Upper lobe of left lung (tissue), 6 donors: ENCODE measurements at regions not wholly inside any gene's neighbourhood (a gene's known extent, or its start where the extent isn't known, plus 50 kb on each side); places are given as distances from the start of the nearest gene placed in this dataset.
"Not testable (repeated sequence)": the region's sequence is repeated elsewhere in the genome, so short reads cannot be mapped to it uniquely, and the experiment has no call there.

Experiments used
- ATAC-seq, 2 donors: fragments of 200-7000 bp; cut with Tn5 transposase; one replicate each; pipeline ENCODE4 v1.9.1; 2022; ENCODE audit warnings: mild to moderate bottlenecking in 2 of 2, moderate library complexity in 2 of 2; ENCODE audit not compliant: low FRiP score in 2 of 2
- DNase-seq, 2 donors: peaks; one replicate each; pipeline ENCODE4 v3.0.0-alpha.2; 2019 to 2020
- H3K27ac ChIP-seq, 4 donors: fragments of 200-600 bp; sonication (generic); one replicate each; pipeline ENCODE4 v1.5.1; 2016 to 2019
- H3K27me3 ChIP-seq, 4 donors: fragments of 200-600 bp; sonication (generic); one replicate each; pipeline ENCODE4 v1.5.1; 2017 to 2019
- H3K36me3 ChIP-seq, 4 donors: fragments of 200-600 bp; sonication (generic); one replicate each; pipeline ENCODE4 v1.5.1; 2016 to 2019
- H3K4me1 ChIP-seq, 4 donors: fragments of 200-600 bp; sonication (generic); one replicate each; pipeline ENCODE4 v1.5.1; 2018 to 2019
- H3K4me3 ChIP-seq, 4 donors: fragments of 200-600 bp; sonication (generic); one replicate each; pipeline ENCODE4 v1.5.1; 2017 to 2019; ENCODE audit warnings: mild to moderate bottlenecking in 2 of 4, moderate library complexity in 1 of 4
- H3K9me3 ChIP-seq, 4 donors: fragments of 200-600 bp; sonication (generic); one replicate each; pipeline ENCODE4 v1.5.1; 2018 to 2019
- EP300 ChIP-seq, 4 donors: sonication (generic); formaldehyde crosslinking; IDR thresholded peaks; one replicate each; pipeline ENCODE4 v1.5.1; 2017; ENCODE audit warnings: antibody characterized with exemption in 4 of 4, control low read depth in 2 of 4
- POLR2A ChIP-seq, 4 donors: fragments of 450-650 bp; IDR thresholded peaks; one replicate each; pipeline ENCODE4 v1.5.1; 2016 to 2017; ENCODE audit warnings: antibody characterized with exemption in 4 of 4, mild to moderate bottlenecking in 2 of 4
- POLR2AphosphoS5 ChIP-seq, 2 donors: sonication (generic); formaldehyde crosslinking; IDR thresholded peaks; one replicate each; pipeline ENCODE4 v1.5.1; 2017; ENCODE audit warnings: antibody characterized with exemption in 2 of 2
- WGBS, 2 donors: methylation state at CpG; one replicate each; pipeline ENCODE4 v1.1.5; 2017 to 2018; 5-methylcytosine and 5-hydroxymethylcytosine counted together
- TF ChIP-seq, protein P1 (sequence below), 6 experiments: fragments of 450-650 bp in 4 of 6; fragments of 200-600 bp in 2 of 6; sonication (generic) in 2 of 6; IDR thresholded peaks; one replicate each; pipeline ENCODE4 v1.5.1; 2016 to 2019; ENCODE audit warnings: antibody characterized with exemption in 6 of 6
- donor health status: DM: no; HTN: no; CAD: no; lungs with moderate emphysema.
- donor health status: DM: no; HTN: yes; CAD: no; lungs with severe emphysema.

DNA sequence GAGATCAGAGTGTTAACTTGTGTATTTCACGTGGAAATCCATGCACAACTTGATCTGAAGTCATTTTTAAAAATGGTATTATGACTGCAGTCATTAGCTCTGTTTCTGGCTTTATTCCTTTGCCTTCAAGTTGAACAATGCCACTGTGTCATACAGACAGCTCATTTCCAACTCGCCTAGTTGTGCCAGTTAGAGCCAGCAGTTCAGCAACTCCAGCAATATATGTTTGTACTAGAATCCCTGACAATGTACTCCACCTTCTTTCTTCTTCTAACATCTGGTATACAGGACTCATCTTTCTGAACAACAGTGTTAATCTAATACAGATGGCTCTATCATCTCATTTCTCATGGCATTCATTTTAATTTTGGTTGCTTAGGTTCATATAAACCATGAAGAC, 418.3 kb upstream of the POU3F2 start:
- ATAC-seq: no peak
- DNase-seq: no peak
- Histone ChIP-seq H3K4me1 (no peaks in the 10 kb centered on the region), H3K36me3 (no peaks in the 10 kb centered on the region), H3K9me3 (peaks cover 0 to 5% (median 0%) of the 10 kb centered on the region in 4 donors), H3K4me3 (no peak overlapping the region), H3K27me3 (no peaks in the 10 kb centered on the region), H3K27ac (no peak overlapping the region)
- TF ChIP-seq, protein P1, sequence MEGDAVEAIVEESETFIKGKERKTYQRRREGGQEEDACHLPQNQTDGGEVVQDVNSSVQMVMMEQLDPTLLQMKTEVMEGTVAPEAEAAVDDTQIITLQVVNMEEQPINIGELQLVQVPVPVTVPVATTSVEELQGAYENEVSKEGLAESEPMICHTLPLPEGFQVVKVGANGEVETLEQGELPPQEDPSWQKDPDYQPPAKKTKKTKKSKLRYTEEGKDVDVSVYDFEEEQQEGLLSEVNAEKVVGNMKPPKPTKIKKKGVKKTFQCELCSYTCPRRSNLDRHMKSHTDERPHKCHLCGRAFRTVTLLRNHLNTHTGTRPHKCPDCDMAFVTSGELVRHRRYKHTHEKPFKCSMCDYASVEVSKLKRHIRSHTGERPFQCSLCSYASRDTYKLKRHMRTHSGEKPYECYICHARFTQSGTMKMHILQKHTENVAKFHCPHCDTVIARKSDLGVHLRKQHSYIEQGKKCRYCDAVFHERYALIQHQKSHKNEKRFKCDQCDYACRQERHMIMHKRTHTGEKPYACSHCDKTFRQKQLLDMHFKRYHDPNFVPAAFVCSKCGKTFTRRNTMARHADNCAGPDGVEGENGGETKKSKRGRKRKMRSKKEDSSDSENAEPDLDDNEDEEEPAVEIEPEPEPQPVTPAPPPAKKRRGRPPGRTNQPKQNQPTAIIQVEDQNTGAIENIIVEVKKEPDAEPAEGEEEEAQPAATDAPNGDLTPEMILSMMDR (IDR thresholded peaks at IDR 0.05): no peak
- TF ChIP-seq POLR2AphosphoS5 (IDR thresholded peaks at IDR 0.05) (no peak), POLR2A (IDR thresholded peaks at IDR 0.05) (no peak), EP300 (IDR thresholded peaks at IDR 0.05) (no peak)
- WGBS, 2 donors: 74 to 77% methylated on average over 2 of the region's 2 CpGs

DNA sequence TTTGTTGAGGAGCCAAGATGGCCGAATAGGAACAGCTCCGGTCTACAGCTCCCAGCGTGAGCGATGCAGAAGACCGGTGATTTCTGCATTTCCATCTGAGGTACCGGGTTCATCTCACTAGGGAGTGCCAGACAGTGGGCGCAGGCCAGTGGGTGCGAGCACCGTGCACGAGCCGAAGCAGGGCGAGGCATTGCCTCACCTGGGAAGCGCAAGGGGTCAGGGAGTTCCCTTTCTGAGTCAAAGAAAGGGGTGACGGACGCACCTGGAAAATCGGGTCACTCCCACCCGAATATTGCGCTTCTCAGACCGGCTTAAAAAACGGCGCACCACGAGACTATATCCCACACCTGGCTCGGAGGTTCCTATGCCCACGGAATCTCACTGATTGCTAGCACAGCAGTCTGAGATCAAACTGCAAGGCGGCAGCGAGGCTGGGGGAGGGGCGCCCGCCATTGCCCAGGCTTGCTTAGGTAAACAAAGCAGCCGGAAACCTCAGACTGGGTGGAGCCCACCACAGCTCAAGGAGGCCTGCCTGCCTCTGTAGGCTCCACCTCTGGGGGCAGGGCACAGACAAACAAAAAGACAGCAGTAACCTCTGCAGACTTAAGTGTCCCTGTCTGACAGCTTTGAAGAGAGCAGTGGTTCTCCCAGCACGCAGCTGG, 417.7 kb upstream of the POU3F2 start:
- WGBS, 2 donors: 84 to 85% methylated on average over 16 to 26 of the region's 30 CpGs
- not testable (repeated sequence) for H3K4me3 ChIP-seq, H3K27me3 ChIP-seq, H3K4me1 ChIP-seq, H3K36me3 ChIP-seq, H3K27ac ChIP-seq, ATAC-seq, H3K9me3 ChIP-seq
- DNase-seq: peak in 1 of 2 donors; percentile 28

DNA sequence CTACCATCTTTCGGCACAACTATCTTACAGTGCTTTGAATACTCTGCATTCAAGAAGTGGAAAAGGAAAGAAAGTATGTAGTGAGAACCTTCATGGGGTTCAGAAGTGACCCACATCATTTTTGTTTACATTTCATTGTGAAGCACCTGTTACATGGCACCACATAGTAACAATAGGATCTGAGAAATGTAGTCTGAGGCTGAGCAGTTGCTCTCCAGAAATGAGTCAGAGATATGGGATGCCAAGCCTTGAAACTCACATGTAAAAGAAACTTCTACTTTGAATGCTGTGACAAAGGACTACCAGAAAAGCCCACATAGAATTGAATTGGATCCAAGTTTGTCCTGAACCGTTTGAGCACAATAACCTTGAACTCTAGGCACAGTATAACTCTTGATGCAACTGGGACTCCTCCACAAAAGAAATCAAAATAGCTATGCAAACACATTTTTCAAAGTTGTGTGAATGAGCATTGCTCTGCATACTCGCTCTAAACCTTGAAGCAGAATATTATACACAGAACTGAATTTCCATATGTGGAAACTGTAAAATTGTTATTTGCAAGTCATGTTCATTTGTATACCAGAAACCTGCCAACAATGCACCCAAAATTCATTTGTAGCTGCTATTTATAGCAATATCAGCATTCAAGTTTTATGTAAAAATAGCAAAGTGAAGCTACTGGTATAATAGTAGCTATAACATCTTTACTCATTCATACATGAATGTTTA, 400.9 kb upstream of the POU3F2 start:
- no peaks in the 10 kb centered on the region for H3K36me3 ChIP-seq
- H3K4me1 ChIP-seq: no peaks in the 10 kb centered on the region
- TF ChIP-seq POLR2A (IDR thresholded peaks at IDR 0.05) (no peak), EP300 (IDR thresholded peaks at IDR 0.05) (no peak)
- TF ChIP-seq, protein P1 (IDR thresholded peaks at IDR 0.05): no peak
- no peaks in the 10 kb centered on the region for H3K27me3 ChIP-seq
- H3K27ac ChIP-seq: no peak overlapping the region
- DNase-seq (no peak), ATAC-seq (no peak)
- no peak overlapping the region for H3K4me3 ChIP-seq
- H3K9me3 ChIP-seq: no peaks in the 10 kb centered on the region
- 78 to 83% methylated on average over 3 of the region's 3 CpGs for WGBS, 2 donors

DNA sequence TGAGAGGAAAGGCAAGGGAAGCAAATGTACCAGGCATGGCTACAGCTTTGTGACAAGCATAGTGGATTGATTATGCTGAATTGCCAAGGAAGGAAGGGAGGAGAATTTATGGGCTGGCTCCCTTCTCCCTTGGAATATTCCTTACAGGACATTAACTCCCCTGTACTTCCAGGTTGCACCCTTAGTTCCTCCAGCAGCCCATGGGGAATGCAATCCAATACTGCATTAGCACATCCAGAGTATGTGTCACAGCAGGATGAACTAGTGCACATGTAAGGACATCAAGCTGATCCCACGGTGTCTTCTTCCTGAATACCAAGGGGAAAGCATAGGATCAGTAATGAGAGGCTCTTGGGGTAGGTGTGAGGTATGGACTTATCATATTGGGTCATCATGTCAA, 390.7 kb upstream of the POU3F2 start:
- DNase-seq: no peak
- ATAC-seq: no peak
- TF ChIP-seq EP300 (IDR thresholded peaks at IDR 0.05) (no peak), POLR2A (IDR thresholded peaks at IDR 0.05) (no peak), POLR2AphosphoS5 (IDR thresholded peaks at IDR 0.05) (no peak)
- TF ChIP-seq, protein P1 (IDR thresholded peaks at IDR 0.05): no peak
- 56 to 67% methylated on average over 1 of the region's 1 CpG for WGBS, 2 donors
- Histone ChIP-seq H3K4me3 (no peak overlapping the region), H3K9me3 (no peaks in the 10 kb centered on the region), H3K27ac (no peak overlapping the region), H3K36me3 (no peaks in the 10 kb centered on the region), H3K4me1 (no peaks in the 10 kb centered on the region), H3K27me3 (no peaks in the 10 kb centered on the region)

DNA sequence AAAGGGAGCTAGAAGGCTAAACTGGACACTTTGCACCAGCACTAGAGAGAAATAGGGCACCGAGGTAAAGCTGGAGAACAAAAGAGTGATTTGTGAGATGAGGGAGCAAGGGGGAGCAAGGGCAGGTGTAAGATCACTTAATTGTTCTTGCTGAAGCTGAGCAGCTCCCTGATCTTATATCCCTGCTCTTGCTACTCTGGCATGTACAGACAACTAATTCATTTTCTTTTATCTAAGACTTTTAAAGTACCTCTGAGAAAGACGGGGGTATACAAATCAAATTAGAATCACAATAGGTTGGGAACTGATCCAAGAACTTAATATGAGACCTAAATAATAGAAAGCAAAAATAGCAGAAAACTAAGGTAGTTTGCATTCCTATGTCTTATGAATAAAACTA, 381.7 kb upstream of the POU3F2 start:
- Histone ChIP-seq H3K36me3 (no peaks in the 10 kb centered on the region), H3K27ac (no peak overlapping the region), H3K4me1 (no peaks in the 10 kb centered on the region), H3K9me3 (no peaks in the 10 kb centered on the region), H3K27me3 (no peaks in the 10 kb centered on the region), H3K4me3 (no peak overlapping the region)
- TF ChIP-seq POLR2A (IDR thresholded peaks at IDR 0.05): no peak
- TF ChIP-seq EP300 (IDR thresholded peaks at IDR 0.05): no peak
- TF ChIP-seq, protein P1 (IDR thresholded peaks at IDR 0.05): no peak
- TF ChIP-seq POLR2AphosphoS5 (IDR thresholded peaks at IDR 0.05): no peak
- 38 to 52% methylated on average over 2 of the region's 2 CpGs for WGBS, 2 donors
- DNase-seq (no peak), ATAC-seq (no peak)
